IMR-90 (cell line): ENCODE measurements at regions not wholly inside any gene's neighbourhood (a gene's known extent, or its start where the extent isn't known, plus 50 kb on each side); places are given as distances from the start of the nearest gene placed in this dataset.
"Not testable (repeated sequence)": the region's sequence is repeated elsewhere in the genome, so short reads cannot be mapped to it uniquely, and the experiment has no call there.

ENCODE experiments used
- ATAC-seq: fragments of 200-7000 bp; cut with Tn5 transposase; 2 replicates; pipeline ENCODE4 v1.9.1; 2020; ENCODE audit warnings: low read depth, mild to moderate bottlenecking, moderate library complexity
- BruUV-seq: library from RNA; stranded (reverse); fragments of 400-500 nt; replicated peaks from 2 replicates; lab custom pipeline; 2021; lab: Mats Ljungman, UMichigan
- CTCF ChIA-PET: fragments of 300-600 bp; formaldehyde crosslinking; extraction: SDS; loops from one replicate; lab custom pipeline; 2021; ENCODE audit warnings: antibody characterized with exemption; lab: Yijun Ruan, JAX
- POLR2A ChIA-PET: fragments of 300-600 bp; sonication (Branson Sonifier 250); formaldehyde crosslinking; loops from one replicate; lab custom pipeline; 2022; ENCODE audit warnings: antibody characterized with exemption; ENCODE audit not compliant: unreplicated experiment; lab: Charles Lee
- DNase-seq: peaks from one replicate; pipeline ENCODE4 v3.0.0; 2013
- H2AFZ ChIP-seq: replicated peaks from 2 replicates; pipeline ENCODE3; 2013; ENCODE audit warnings: low read length, mild to moderate bottlenecking; ENCODE audit not compliant: poor library complexity
- H2AK5ac ChIP-seq: 2 replicates; pipeline ENCODE4 v1.6.1; 2013; ENCODE audit warnings: low read depth, low read length, inconsistent platforms
- H2AK9ac ChIP-seq: replicated peaks from 2 replicates; pipeline ENCODE3; 2013; ENCODE audit warnings: mild to moderate bottlenecking, low read depth, low read length, moderate library complexity; ENCODE audit not compliant: poor library complexity
- H2BK120ac ChIP-seq: 2 replicates; pipeline ENCODE4 v1.6.1; 2013; ENCODE audit warnings: low read depth, low read length, inconsistent platforms
- H2BK15ac ChIP-seq: 3 replicates; pipeline ENCODE4 v1.6.1; 2013; ENCODE audit warnings: low read depth, low read length, inconsistent platforms
- H2BK20ac ChIP-seq: 2 replicates; pipeline ENCODE4 v1.6.1; 2013; ENCODE audit warnings: low read depth, mild to moderate bottlenecking, inconsistent platforms, low read length, moderate library complexity
- H2BK5ac ChIP-seq: 2 replicates; pipeline ENCODE4 v1.6.1; 2013; ENCODE audit warnings: mild to moderate bottlenecking, low read depth, low read length, inconsistent platforms; ENCODE audit not compliant: poor library complexity, severe bottlenecking
- H3K14ac ChIP-seq: replicated peaks from 2 replicates; pipeline ENCODE4 v1.6.1; 2013; ENCODE audit warnings: low read depth, low read length, inconsistent platforms
- H3K18ac ChIP-seq: 2 replicates; pipeline ENCODE4 v1.6.1; 2013; ENCODE audit warnings: low read depth, low read length, control low read depth
- H3K23ac ChIP-seq: 2 replicates; pipeline ENCODE4 v1.6.1; 2013; ENCODE audit warnings: low read depth, low read length, inconsistent platforms
- H3K27ac ChIP-seq: 2 replicates; pipeline ENCODE4 v1.5.1; 2013; ENCODE audit warnings: mild to moderate bottlenecking, control low read depth, low read length; ENCODE audit not compliant: insufficient read depth
- H3K27me3 ChIP-seq: 2 replicates; pipeline ENCODE4 v1.6.1; 2013; ENCODE audit warnings: low read length; ENCODE audit not compliant: control insufficient read depth, insufficient read depth
- H3K36me3 ChIP-seq: 2 replicates; pipeline ENCODE4 v1.6.1; 2013; ENCODE audit warnings: low read length, mixed read lengths; ENCODE audit not compliant: control insufficient read depth, insufficient read depth
- H3K4ac ChIP-seq: 2 replicates; pipeline ENCODE4 v1.6.1; 2013; ENCODE audit warnings: low read depth, low read length, inconsistent platforms
- H3K4me1 ChIP-seq: 2 replicates; pipeline ENCODE4 v1.6.1; 2013; ENCODE audit warnings: low read length, mixed read lengths; ENCODE audit not compliant: control insufficient read depth, insufficient read depth
- H3K4me2 ChIP-seq: 2 replicates; pipeline ENCODE4 v1.6.1; 2013; ENCODE audit warnings: low read depth, mild to moderate bottlenecking, control low read depth, low read length, moderate library complexity
- H3K4me3 ChIP-seq: 2 replicates; pipeline ENCODE4 v1.5.1; 2013; ENCODE audit warnings: low read depth, mild to moderate bottlenecking, control low read depth, low read length, moderate library complexity; ENCODE audit not compliant: insufficient read depth
- H3K56ac ChIP-seq: 2 replicates; pipeline ENCODE4 v1.6.1; 2013; ENCODE audit warnings: low read length, inconsistent platforms; ENCODE audit not compliant: insufficient read depth; ENCODE audit errors: extremely low read depth
- H3K79me1 ChIP-seq, 2 experiments: 2 replicates each; pipeline ENCODE4 v1.6.1; 2013; ENCODE audit warnings: low read length in 2 of 2, inconsistent platforms in 1 of 2, low read depth in 1 of 2
- H3K9ac ChIP-seq: 2 replicates; pipeline ENCODE4 v1.6.1; 2013; ENCODE audit warnings: low read depth, low read length, control low read depth
- H3K9me1 ChIP-seq: 2 replicates; pipeline ENCODE4 v1.6.1; 2013; ENCODE audit warnings: low read length, inconsistent platforms; ENCODE audit not compliant: insufficient read depth
- H3K9me3 ChIP-seq: 2 replicates; pipeline ENCODE4 v1.6.1; 2013; ENCODE audit warnings: low read length; ENCODE audit not compliant: control insufficient read depth, insufficient read depth
- H4K20me1 ChIP-seq: 2 replicates; pipeline ENCODE4 v1.6.1; 2013; ENCODE audit warnings: low read length, inconsistent platforms; ENCODE audit not compliant: insufficient read depth
- H4K5ac ChIP-seq: 2 replicates; pipeline ENCODE4 v1.6.1; 2013; ENCODE audit warnings: mild to moderate bottlenecking, low read depth, low read length, control low read depth
- H4K8ac ChIP-seq, 2 experiments: 2 replicates each; pipeline ENCODE4 v1.6.1; 2013; ENCODE audit warnings: low read depth in 2 of 2, low read length in 2 of 2, control low read depth in 1 of 2, inconsistent platforms in 1 of 2
- H4K91ac ChIP-seq: 2 replicates; pipeline ENCODE4 v1.6.1; 2013; ENCODE audit warnings: low read depth, low read length, inconsistent platforms; ENCODE audit not compliant: insufficient read depth
- WGBS, 2 experiments: methylation state at CpG; one replicate each; pipeline versions ENCODE4 v1.1.5 to v1.1.7; 2013; ENCODE audit warnings: missing lambda C conversion rate in 2 of 2; ENCODE audit not compliant: insufficient read length in 1 of 2; ENCODE audit errors: extremely low coverage in 2 of 2; 5-methylcytosine and 5-hydroxymethylcytosine counted together
- dilution Hi-C: fragments of 300-500 bp; cut with HindIII; formaldehyde crosslinking; loops from one replicate; pipeline ENCODE4 v1.14.3; 2018; ENCODE audit warnings: low sequenced_read_pairs; ENCODE audit not compliant: unreplicated experiment
- in situ Hi-C: fragments of 300-500 bp; cut with MboI; formaldehyde crosslinking; loops from 3 replicates; pipeline ENCODE4 v1.14.3; 2019; ENCODE audit warnings: low sequenced_read_pairs, inconsistent platforms, mixed read lengths
- intact Hi-C: fragments of 100-400 bp; cut with micrococcal nuclease; formaldehyde crosslinking; loops from 2 replicates; pipeline ENCODE4 v1.10.0; 2022

GRCh38 chr3:195657475-195658372, 63.1 kb upstream of the MUC20 start:
- POLR2A ChIA-PET, H2BK20ac ChIP-seq, dilution Hi-C loops, BruUV-seq, intact Hi-C loops, H3K56ac ChIP-seq, H2AK9ac ChIP-seq, H3K79me1 ChIP-seq, H3K36me3 ChIP-seq, H3K23ac ChIP-seq, CTCF ChIA-PET, H4K91ac ChIP-seq, in situ Hi-C loops, H3K27me3 ChIP-seq, H4K20me1 ChIP-seq, H3K18ac ChIP-seq, H3K4me1 ChIP-seq, H2BK15ac ChIP-seq, H3K9me1 ChIP-seq, H2BK120ac ChIP-seq, H3K9me3 ChIP-seq: not testable (repeated sequence)
- Histone ChIP-seq H3K4me3 (peak overlapping the region; percentile 45), H3K4ac (peak overlapping the region; percentile 72), H3K9ac (peak overlapping the region; percentile 36), H2AFZ (peak overlapping the region; percentile 87), H3K14ac (peak overlapping the region; percentile 66; the same call in 1 of the 2 replicates), H3K27ac (peak overlapping the region; percentile 50), H4K8ac (peak overlapping the region; percentile 89 to 96; a peak in 2 of 4 replicates), H4K5ac (peak overlapping the region; percentile 43; the same call in 1 of the 2 replicates), H3K4me2 (peak overlapping the region; percentile 47; the same call in 1 of the 2 replicates), H2AK5ac (peak overlapping the region; percentile 39; the same call in 1 of the 2 replicates), H2BK5ac (peak overlapping the region; percentile 20)
- DNase-seq (peak; percentile 51), ATAC-seq (peak; percentile 87)
- no CpG with 5 or more reads among the region's 99 CpGs for WGBS, 2 experiments

- H2BK15ac ChIP-seq, H4K8ac ChIP-seq, H3K56ac ChIP-seq, in situ Hi-C loops, H3K36me3 ChIP-seq, H3K18ac ChIP-seq, H3K4me2 ChIP-seq, H2BK5ac ChIP-seq, H3K9me1 ChIP-seq, DNase-seq, H3K9ac ChIP-seq, BruUV-seq, H2AFZ ChIP-seq, H2AK9ac ChIP-seq, dilution Hi-C loops, H2BK20ac ChIP-seq, H3K79me1 ChIP-seq, H2BK120ac ChIP-seq, H3K23ac ChIP-seq, H3K4ac ChIP-seq, H3K4me3 ChIP-seq, H3K9me3 ChIP-seq, H3K4me1 ChIP-seq, H3K27ac ChIP-seq, H3K14ac ChIP-seq, CTCF ChIA-PET, H4K20me1 ChIP-seq, H4K5ac ChIP-seq, POLR2A ChIA-PET, ATAC-seq, H3K27me3 ChIP-seq, intact Hi-C loops, H4K91ac ChIP-seq, H2AK5ac ChIP-seq: not testable (repeated sequence)
- 96% methylated on average over 4 of the region's 16 CpGs; no CpG with 5 or more reads in 1 of the 2 experiments for WGBS, 2 experiments
Observed at GRCh38 chr3:195656091-195656490, 64.7 kb upstream of the MUC20 start.
